ENCODE measurements at regions not wholly inside any gene's neighbourhood (a gene's known extent, or its start where the extent isn't known, plus 50 kb on each side); places are given as distances from the start of the nearest gene placed in this dataset.
"Not testable (repeated sequence)": the region's sequence is repeated elsewhere in the genome, so short reads cannot be mapped to it uniquely, and the experiment has no call there.

DNA sequence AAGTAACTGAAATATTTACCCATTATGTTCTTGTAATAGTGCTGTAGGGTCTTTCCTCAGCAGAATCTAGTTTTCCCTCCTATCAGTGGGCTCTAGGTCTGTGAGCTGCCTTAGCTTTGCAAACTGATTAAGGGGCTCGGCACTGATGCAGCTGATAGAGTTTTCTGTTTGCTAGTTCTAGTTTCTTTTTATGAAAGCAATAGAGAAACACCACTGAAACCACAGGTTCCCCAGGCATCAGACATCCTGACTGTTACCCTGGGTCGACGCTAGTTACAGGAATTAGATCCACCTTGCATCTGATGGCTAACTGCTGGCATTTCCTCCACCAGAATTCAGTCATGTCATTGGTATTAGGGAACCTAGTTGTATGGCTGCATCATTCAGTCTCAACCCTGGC lies 225.0 kb upstream of the VCX start:
- Histone ChIP-seq H3K9me3 (ENCODE audit: control insufficient read depth, low read length) (no peaks in the 10 kb centered on the region), H3K4ac (ENCODE audit: low read depth in 1 of 2, low read length in 2 of 2) (no peak overlapping the region), H2BK12ac (ENCODE audit: low read length in 2 of 2) (no peak overlapping the region), H3K4me3 (ENCODE audit: insufficient read depth in 1 of 2, low read depth in 1 of 2, low read length in 2 of 2) (no peak overlapping the region), H2BK15ac (ENCODE audit: low read depth, poor library complexity, severe bottlenecking) (no peak overlapping the region), H3K27ac (ENCODE audit: low read length, poor library complexity, severe bottlenecking) (no peak overlapping the region), H4K91ac (ENCODE audit: low read length) (no peak overlapping the region), H3K36me3 (ENCODE audit: control insufficient read depth in 1 of 2, insufficient read depth in 2 of 2, low read depth in 1 of 2, low read length in 2 of 2) (no peaks in the 10 kb centered on the region), H3K14ac (ENCODE audit: low read length in 2 of 2) (no peak overlapping the region), H3K79me1 (replicated peaks; ENCODE audit: low read length, poor library complexity, severe bottlenecking) (no peaks in the 10 kb centered on the region), H3K4me1 (ENCODE audit: control insufficient read depth, insufficient read depth, low read depth, low read length) (no peaks in the 10 kb centered on the region), H3K4me2 (ENCODE audit: low read length, poor library complexity, severe bottlenecking) (no peak overlapping the region), H3K18ac (ENCODE audit: low read depth in 1 of 2, low read length in 2 of 2) (no peak overlapping the region), H3K23ac (ENCODE audit: low read length in 2 of 2) (no peak overlapping the region), H3K9ac (ENCODE audit: low read length) (no peak overlapping the region), H2AFZ (ENCODE audit: low read depth, low read length) (no peak overlapping the region), H3K27me3 (ENCODE audit: control insufficient read depth in 1 of 2, insufficient read depth in 1 of 2, low read length in 2 of 2) (no peaks in the 10 kb centered on the region), H2BK5ac (ENCODE audit: low read depth, low read length, poor library complexity, severe bottlenecking) (no peak overlapping the region), H2AK5ac (ENCODE audit: low read length, severe bottlenecking) (no peak overlapping the region), H4K8ac (ENCODE audit: low read length) (no peak overlapping the region), H2BK120ac (ENCODE audit: low read depth, low read length) (no peak overlapping the region)
- no peak for DNase-seq
- 60% methylated on average over 1 of the region's 3 CpGs for WGBS

DNA sequence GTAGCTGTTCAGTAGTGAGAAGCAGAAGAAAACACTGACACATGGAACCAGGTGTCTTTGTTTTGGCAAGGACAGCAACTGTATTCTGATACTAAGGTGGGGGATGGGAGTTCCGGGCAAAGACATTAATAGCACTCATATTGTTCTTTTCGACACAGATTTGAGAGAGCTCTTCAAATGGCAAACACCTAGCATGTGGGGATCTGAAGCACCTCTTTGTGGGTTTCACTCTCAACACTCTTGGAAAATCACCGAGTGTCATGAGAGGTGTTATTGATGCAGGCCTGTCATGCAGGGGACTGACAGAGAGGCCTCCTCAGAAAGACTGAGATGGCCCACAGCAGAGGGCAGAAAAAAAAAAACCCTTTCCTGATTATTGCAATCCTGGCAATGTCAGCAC lies 228.4 kb upstream of the VCX start:
- Histone ChIP-seq H4K8ac (ENCODE audit: low read length) (no peak overlapping the region), H3K36me3 (ENCODE audit: control insufficient read depth in 1 of 2, insufficient read depth in 2 of 2, low read depth in 1 of 2, low read length in 2 of 2) (no peaks in the 10 kb centered on the region), H4K91ac (ENCODE audit: low read length) (no peak overlapping the region), H2BK5ac (ENCODE audit: low read depth, low read length, poor library complexity, severe bottlenecking) (no peak overlapping the region), H3K79me1 (replicated peaks; ENCODE audit: low read length, poor library complexity, severe bottlenecking) (no peaks in the 10 kb centered on the region), H2AFZ (ENCODE audit: low read depth, low read length) (no peak overlapping the region), H2AK5ac (ENCODE audit: low read length, severe bottlenecking) (no peak overlapping the region), H3K9ac (ENCODE audit: low read length) (no peak overlapping the region), H3K14ac (ENCODE audit: low read length in 2 of 2) (no peak overlapping the region), H2BK12ac (ENCODE audit: low read length in 2 of 2) (no peak overlapping the region), H3K9me3 (ENCODE audit: control insufficient read depth, low read length) (no peaks in the 10 kb centered on the region), H3K27me3 (ENCODE audit: control insufficient read depth in 1 of 2, insufficient read depth in 1 of 2, low read length in 2 of 2) (no peaks in the 10 kb centered on the region), H3K4ac (ENCODE audit: low read depth in 1 of 2, low read length in 2 of 2) (no peak overlapping the region), H3K4me3 (ENCODE audit: insufficient read depth in 1 of 2, low read depth in 1 of 2, low read length in 2 of 2) (no peak overlapping the region), H3K4me2 (ENCODE audit: low read length, poor library complexity, severe bottlenecking) (no peak overlapping the region), H3K18ac (ENCODE audit: low read depth in 1 of 2, low read length in 2 of 2) (no peak overlapping the region), H3K27ac (ENCODE audit: low read length, poor library complexity, severe bottlenecking) (no peak overlapping the region), H3K23ac (ENCODE audit: low read length in 2 of 2) (no peak overlapping the region), H3K4me1 (ENCODE audit: control insufficient read depth, insufficient read depth, low read depth, low read length) (no peaks in the 10 kb centered on the region), H2BK15ac (ENCODE audit: low read depth, poor library complexity, severe bottlenecking) (no peak overlapping the region), H2BK120ac (ENCODE audit: low read depth, low read length) (no peak overlapping the region)
- 92% methylated on average over 3 of the region's 3 CpGs for WGBS
- no peak for DNase-seq

DNA sequence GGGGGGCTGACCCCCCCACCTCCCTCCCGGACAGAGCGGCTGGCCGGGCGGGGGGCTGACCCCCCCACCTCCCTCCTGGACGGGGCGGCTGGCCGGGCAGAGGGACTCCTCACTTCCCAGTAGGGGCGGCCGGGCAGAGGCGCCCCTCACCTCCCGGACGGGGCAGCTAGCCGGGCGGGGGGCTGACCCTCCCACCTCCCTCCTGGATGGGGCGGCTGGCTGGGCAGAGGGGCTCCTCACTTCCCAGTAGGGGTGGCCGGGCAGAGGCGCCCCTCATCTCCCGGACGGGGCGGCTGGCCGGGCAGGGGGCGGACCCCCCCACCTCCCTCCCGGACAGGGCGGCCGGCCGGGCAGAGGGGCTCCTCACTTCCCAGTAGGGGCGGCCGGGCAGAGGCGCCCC lies 234.3 kb upstream of the VCX start:
- not testable (repeated sequence) for H3K4me3 ChIP-seq (ENCODE audit: insufficient read depth in 1 of 2, low read depth in 1 of 2, low read length in 2 of 2); H3K9me3 ChIP-seq (ENCODE audit: control insufficient read depth, low read length)

DNA sequence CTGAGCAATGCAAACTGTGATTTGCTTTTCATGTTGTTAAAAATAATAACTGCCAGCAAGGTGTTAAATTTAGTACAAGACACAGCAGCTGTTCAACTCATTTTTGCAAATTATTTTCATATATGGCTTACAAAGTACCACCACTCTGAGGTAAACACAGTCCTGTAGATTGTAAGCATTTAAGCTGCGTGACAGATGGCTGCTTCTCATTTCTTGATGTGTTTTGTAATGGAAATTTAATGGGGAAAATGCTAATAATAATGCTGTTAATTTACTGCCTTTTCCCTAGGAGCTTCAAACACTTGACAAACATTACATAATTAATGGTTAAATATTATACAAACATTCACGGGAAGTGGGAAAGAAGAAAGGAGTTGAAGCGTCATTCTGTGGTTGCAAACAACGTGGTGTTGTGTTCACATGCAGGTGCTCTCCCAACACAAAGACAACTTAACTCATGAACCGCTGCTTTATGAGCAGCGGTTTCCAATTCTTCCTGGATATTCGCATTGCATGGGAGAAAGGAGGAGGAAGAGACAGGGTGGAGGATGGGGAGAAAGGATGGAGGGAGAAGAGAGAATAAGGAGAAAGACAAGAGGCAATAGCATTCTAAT lies 236.8 kb upstream of the VCX start:
- H2BK120ac ChIP-seq (ENCODE audit: low read depth, low read length) = no peak overlapping the region
- peaks cover 9% of the 10 kb centered on the region for H3K9me3 ChIP-seq (ENCODE audit: control insufficient read depth, low read length)
- H3K4me3 ChIP-seq (ENCODE audit: insufficient read depth in 1 of 2, low read depth in 1 of 2, low read length in 2 of 2) = no peak overlapping the region
- H3K4me2 ChIP-seq (ENCODE audit: low read length, poor library complexity, severe bottlenecking) = no peak overlapping the region
- H2AFZ ChIP-seq (ENCODE audit: low read depth, low read length) = no peak overlapping the region
- no peak for DNase-seq
- no peaks in the 10 kb centered on the region for H3K27me3 ChIP-seq (ENCODE audit: control insufficient read depth in 1 of 2, insufficient read depth in 1 of 2, low read length in 2 of 2)
- H3K14ac ChIP-seq (ENCODE audit: low read length in 2 of 2) = no peak overlapping the region
- no peak overlapping the region for H2AK5ac ChIP-seq (ENCODE audit: low read length, severe bottlenecking)
- H2BK5ac ChIP-seq (ENCODE audit: low read depth, low read length, poor library complexity, severe bottlenecking) = no peak overlapping the region
- 53% methylated on average over 3 of the region's 7 CpGs for WGBS
- no peak overlapping the region for H4K8ac ChIP-seq (ENCODE audit: low read length)
- H3K9ac ChIP-seq (ENCODE audit: low read length) = no peak overlapping the region
- no peak overlapping the region for H3K4ac ChIP-seq (ENCODE audit: low read depth in 1 of 2, low read length in 2 of 2)
- H3K4me1 ChIP-seq (ENCODE audit: control insufficient read depth, insufficient read depth, low read depth, low read length) = no peaks in the 10 kb centered on the region
- no peak overlapping the region for H3K23ac ChIP-seq (ENCODE audit: low read length in 2 of 2)
- no peak overlapping the region for H3K18ac ChIP-seq (ENCODE audit: low read depth in 1 of 2, low read length in 2 of 2)
- H2BK15ac ChIP-seq (ENCODE audit: low read depth, poor library complexity, severe bottlenecking) = no peak overlapping the region
- no peaks in the 10 kb centered on the region for H3K36me3 ChIP-seq (ENCODE audit: control insufficient read depth in 1 of 2, insufficient read depth in 2 of 2, low read depth in 1 of 2, low read length in 2 of 2)
- H3K27ac ChIP-seq (ENCODE audit: low read length, poor library complexity, severe bottlenecking) = no peak overlapping the region
- H4K91ac ChIP-seq (ENCODE audit: low read length) = no peak overlapping the region
- H3K79me1 ChIP-seq (replicated peaks; ENCODE audit: low read length, poor library complexity, severe bottlenecking) = no peaks in the 10 kb centered on the region
- H2BK12ac ChIP-seq (ENCODE audit: low read length in 2 of 2) = no peak overlapping the region

More for the DNA sequence above, 234.3 kb upstream of the VCX start:
- H3K4ac ChIP-seq (ENCODE audit: low read depth in 1 of 2, low read length in 2 of 2); H3K36me3 ChIP-seq (ENCODE audit: control insufficient read depth in 1 of 2, insufficient read depth in 2 of 2, low read depth in 1 of 2, low read length in 2 of 2); H2BK12ac ChIP-seq (ENCODE audit: low read length in 2 of 2); H3K9ac ChIP-seq (ENCODE audit: low read length); H2BK5ac ChIP-seq (ENCODE audit: low read depth, low read length, poor library complexity, severe bottlenecking); H2BK15ac ChIP-seq (ENCODE audit: low read depth, poor library complexity, severe bottlenecking); H3K18ac ChIP-seq (ENCODE audit: low read depth in 1 of 2, low read length in 2 of 2); DNase-seq; H3K4me1 ChIP-seq (ENCODE audit: control insufficient read depth, insufficient read depth, low read depth, low read length); H3K27me3 ChIP-seq (ENCODE audit: control insufficient read depth in 1 of 2, insufficient read depth in 1 of 2, low read length in 2 of 2); H4K8ac ChIP-seq (ENCODE audit: low read length); H2AFZ ChIP-seq (ENCODE audit: low read depth, low read length); H4K91ac ChIP-seq (ENCODE audit: low read length); H3K4me2 ChIP-seq (ENCODE audit: low read length, poor library complexity, severe bottlenecking); H2AK5ac ChIP-seq (ENCODE audit: low read length, severe bottlenecking); H2BK120ac ChIP-seq (ENCODE audit: low read depth, low read length); H3K14ac ChIP-seq (ENCODE audit: low read length in 2 of 2); H3K79me1 ChIP-seq (replicated peaks; ENCODE audit: low read length, poor library complexity, severe bottlenecking); H3K23ac ChIP-seq (ENCODE audit: low read length in 2 of 2); H3K27ac ChIP-seq (ENCODE audit: low read length, poor library complexity, severe bottlenecking): not testable (repeated sequence)
- no CpG with 5 or more reads among the region's 29 CpGs for WGBS

Data from mesenchymal stem cell (in vitro differentiated cells and primary cell).